K562 (cell line): ENCODE measurements at regions not wholly inside any gene's neighbourhood (a gene's known extent, or its start where the extent isn't known, plus 50 kb on each side); places are given as distances from the start of the nearest gene placed in this dataset.

Experiments
- CBX8 ChIP-seq: fragments of 200-600 bp; sonication (generic); IDR thresholded peaks from 2 replicates; pipeline ENCODE4 v1.6.1; 2012; ENCODE audit warnings: borderline replicate concordance, mixed run types, low read depth, mild to moderate bottlenecking, moderate library complexity, mixed read lengths, low read length, control low read depth, inconsistent platforms; ENCODE audit not compliant: poor library complexity, severe bottlenecking; ENCODE audit errors: extremely low read depth
- DDX20 ChIP-seq: fragments of 450-650 bp; IDR thresholded peaks from 2 replicates; pipeline ENCODE4 v1.6.1; 2016; ENCODE audit warnings: missing genetic modification characterization, low read depth, mild to moderate bottlenecking, missing compliant biosample characterization, moderate library complexity
- E2F3 ChIP-seq: fragments of 250-450 bp; sonication (Bioruptor Pico); IDR thresholded peaks from 2 replicates; pipeline ENCODE4 v1.4.0; 2020; ENCODE audit warnings: mild to moderate bottlenecking
- ETS2 ChIP-seq: IDR thresholded peaks from 2 replicates; pipeline ENCODE4 v1.6.1; 2016; ENCODE audit warnings: borderline replicate concordance, missing genetic modification characterization, mild to moderate bottlenecking, moderate library complexity, missing compliant biosample characterization; ENCODE audit not compliant: poor library complexity, severe bottlenecking
- FUS ChIP-seq: fragments of 200-400 bp; formaldehyde crosslinking; optimal IDR thresholded peaks from 2 replicates; pipeline ENCODE3; 2017; ENCODE audit warnings: low read depth, low read length
- GATAD2B ChIP-seq: fragments of 450-650 bp; IDR thresholded peaks from 2 replicates; pipeline ENCODE4 v1.6.1; 2017; ENCODE audit warnings: mild to moderate bottlenecking, borderline replicate concordance
- KLF6 ChIP-seq: fragments of 250-450 bp; sonication (Bioruptor Pico); IDR thresholded peaks from 2 replicates; pipeline ENCODE4 v1.4.0; 2020; ENCODE audit warnings: mild to moderate bottlenecking, moderate library complexity, borderline replicate concordance
- NRF1 ChIP-seq, 2 experiments: fragments of 450-650 bp; IDR thresholded peaks in 1 of 2; conservative IDR thresholded peaks in 1 of 2; 2 replicates each; pipeline ENCODE4 v1.6.1; 2014; ENCODE audit warnings: mild to moderate bottlenecking in 2 of 2
- SOX6 ChIP-seq: fragments of 450-650 bp; IDR thresholded peaks from 2 replicates; pipeline ENCODE4 v1.6.1; 2014; ENCODE audit warnings: mild to moderate bottlenecking
- STAG1 ChIP-seq: sonication (generic); formaldehyde crosslinking; IDR thresholded peaks from 2 replicates; pipeline ENCODE4 v1.5.0; 2020; ENCODE audit warnings: missing genetic modification reagents, borderline replicate concordance
- TBL1XR1 ChIP-seq, 2 experiments: IDR thresholded peaks; 2 replicates each; pipeline ENCODE4 v1.6.1; 2012; ENCODE audit warnings: improper control_type of control experiment in 2 of 2, low read length in 2 of 2, mild to moderate bottlenecking in 1 of 2
- TBP ChIP-seq: optimal IDR thresholded peaks from 2 replicates; pipeline ENCODE3; 2011; ENCODE audit warnings: low read depth, low read length, improper control_type of control experiment
- TEAD2 ChIP-seq: fragments of 450-650 bp; IDR thresholded peaks from 2 replicates; pipeline ENCODE4 v1.6.1; 2016; ENCODE audit warnings: missing genetic modification characterization, control low read depth, missing compliant biosample characterization
- TFAM ChIP-seq: fragments of 250-450 bp; sonication (Bioruptor Pico); conservative IDR thresholded peaks from 2 replicates; pipeline ENCODE4 v1.5.0; 2021; ENCODE audit warnings: mild to moderate bottlenecking, moderate library complexity
- XRCC4 ChIP-seq: IDR thresholded peaks from one replicate; pipeline ENCODE4 v1.6.1; 2011; ENCODE audit not compliant: insufficient read depth, insufficient read length; ENCODE audit errors: extremely low read depth
- ZBTB1 ChIP-seq: sonication (generic); formaldehyde crosslinking; IDR thresholded peaks from 2 replicates; pipeline ENCODE4 v1.8.1; 2023; ENCODE audit warnings: missing genetic modification reagents, low read depth, mild to moderate bottlenecking, borderline replicate concordance
- ZEB2 ChIP-seq: fragments of 450-650 bp; IDR thresholded peaks from 2 replicates; pipeline ENCODE4 v1.6.1; 2016
- ZNF780A ChIP-seq: fragments of 250-450 bp; sonication (Bioruptor Pico); IDR thresholded peaks from 2 replicates; pipeline ENCODE4 v1.5.0; 2021; ENCODE audit warnings: mild to moderate bottlenecking
- TF ChIP-seq, protein P1 (sequence below), 2 experiments: fragments of 450-650 bp in 1 of 2; sonication (generic) in 1 of 2; formaldehyde crosslinking; conservative IDR thresholded peaks; 2 replicates each; pipeline versions ENCODE4 v1.4.0 to v1.8.1; 2020 to 2022; ENCODE audit warnings: mild to moderate bottlenecking in 1 of 2, missing genetic modification reagents in 1 of 2
- TF ChIP-seq, protein P2 (sequence below): fragments of 450-650 bp; formaldehyde crosslinking; IDR thresholded peaks from 2 replicates; pipeline ENCODE4 v1.4.0; 2020; ENCODE audit warnings: mild to moderate bottlenecking
- TF ChIP-seq, protein P3 (sequence below): fragments of 250-450 bp; sonication (Bioruptor Pico); IDR thresholded peaks from 2 replicates; pipeline ENCODE4 v1.9.0; 2021; ENCODE audit warnings: mild to moderate bottlenecking, inconsistent platforms
- TF ChIP-seq, protein P4 (sequence below): IDR thresholded peaks from 2 replicates; pipeline ENCODE4 v1.6.1; 2016; ENCODE audit warnings: missing genetic modification characterization, missing compliant biosample characterization
- TF ChIP-seq, protein P5 (sequence below): fragments of 250-450 bp; sonication (Bioruptor Pico); IDR thresholded peaks from 2 replicates; pipeline ENCODE4 v1.5.0; 2021

DNA sequence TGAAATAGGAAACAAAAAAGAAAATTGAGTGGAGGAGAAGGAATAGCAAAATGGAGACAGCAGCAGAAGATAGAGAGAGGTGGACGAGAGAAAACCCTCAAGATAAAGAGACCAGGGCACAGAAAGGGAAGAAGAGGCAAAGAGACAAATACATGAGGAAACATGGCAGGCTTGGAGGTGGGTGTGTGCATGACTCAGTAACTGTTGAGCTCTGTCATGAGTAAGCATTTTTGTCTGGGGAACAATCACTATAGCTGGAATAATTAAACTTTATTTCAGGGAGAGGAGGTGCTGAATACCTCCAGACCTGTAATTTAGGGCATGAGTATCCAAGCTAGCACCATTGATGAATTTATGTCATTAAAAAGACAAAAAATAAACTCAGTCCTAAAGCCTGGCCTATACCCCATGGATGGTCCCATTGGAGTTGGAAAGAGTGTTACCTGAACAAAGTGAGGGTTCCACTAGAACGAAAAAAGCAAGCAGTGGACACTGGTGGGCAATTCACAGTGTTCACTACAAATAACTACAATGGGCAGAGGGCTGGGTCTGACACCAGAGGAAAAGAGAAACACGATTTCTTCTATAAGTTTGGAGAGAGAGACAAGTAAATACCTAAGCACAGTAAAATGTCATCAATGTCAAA, 145.5 kb downstream of the ADCYAP1 start (continued):
- TF ChIP-seq, protein P1, sequence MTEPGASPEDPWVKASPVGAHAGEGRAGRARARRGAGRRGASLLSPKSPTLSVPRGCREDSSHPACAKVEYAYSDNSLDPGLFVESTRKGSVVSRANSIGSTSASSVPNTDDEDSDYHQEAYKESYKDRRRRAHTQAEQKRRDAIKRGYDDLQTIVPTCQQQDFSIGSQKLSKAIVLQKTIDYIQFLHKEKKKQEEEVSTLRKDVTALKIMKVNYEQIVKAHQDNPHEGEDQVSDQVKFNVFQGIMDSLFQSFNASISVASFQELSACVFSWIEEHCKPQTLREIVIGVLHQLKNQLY (CRISPR knock-in tag; conservative IDR thresholded peaks at IDR 0.05) = no peak
- TF ChIP-seq KLF6 (CRISPR knock-in tag) (no peak), TBP (no peak), ZEB2 (peak; percentile 61), E2F3 (CRISPR knock-in tag) (no peak), FUS (no peak), SOX6 (peak; percentile 73), STAG1 (CRISPR knock-in tag) (no peak), TFAM (CRISPR knock-in tag) (no peak), CBX8 (no peak), ETS2 (no peak), TEAD2 (tag) (no peak), ZNF780A (CRISPR knock-in tag) (no peak), NRF1 (conservative IDR thresholded peaks at IDR 0.05 in 1 of 2, IDR thresholded peaks at IDR 0.05 in 1 of 2) (no peak), XRCC4 (no peak), DDX20 (tag) (no peak), TBL1XR1 (IDR thresholded peaks at IDR 0.05; ENCODE audit: low read length in 2 of 2) (no peak), GATAD2B (no peak), ZBTB1 (CRISPR knock-in tag) (no peak)
- TF ChIP-seq, protein P2, sequence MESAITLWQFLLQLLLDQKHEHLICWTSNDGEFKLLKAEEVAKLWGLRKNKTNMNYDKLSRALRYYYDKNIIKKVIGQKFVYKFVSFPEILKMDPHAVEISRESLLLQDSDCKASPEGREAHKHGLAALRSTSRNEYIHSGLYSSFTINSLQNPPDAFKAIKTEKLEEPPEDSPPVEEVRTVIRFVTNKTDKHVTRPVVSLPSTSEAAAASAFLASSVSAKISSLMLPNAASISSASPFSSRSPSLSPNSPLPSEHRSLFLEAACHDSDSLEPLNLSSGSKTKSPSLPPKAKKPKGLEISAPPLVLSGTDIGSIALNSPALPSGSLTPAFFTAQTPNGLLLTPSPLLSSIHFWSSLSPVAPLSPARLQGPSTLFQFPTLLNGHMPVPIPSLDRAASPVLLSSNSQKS (CRISPR knock-in tag) = no peak
- TF ChIP-seq, protein P3, sequence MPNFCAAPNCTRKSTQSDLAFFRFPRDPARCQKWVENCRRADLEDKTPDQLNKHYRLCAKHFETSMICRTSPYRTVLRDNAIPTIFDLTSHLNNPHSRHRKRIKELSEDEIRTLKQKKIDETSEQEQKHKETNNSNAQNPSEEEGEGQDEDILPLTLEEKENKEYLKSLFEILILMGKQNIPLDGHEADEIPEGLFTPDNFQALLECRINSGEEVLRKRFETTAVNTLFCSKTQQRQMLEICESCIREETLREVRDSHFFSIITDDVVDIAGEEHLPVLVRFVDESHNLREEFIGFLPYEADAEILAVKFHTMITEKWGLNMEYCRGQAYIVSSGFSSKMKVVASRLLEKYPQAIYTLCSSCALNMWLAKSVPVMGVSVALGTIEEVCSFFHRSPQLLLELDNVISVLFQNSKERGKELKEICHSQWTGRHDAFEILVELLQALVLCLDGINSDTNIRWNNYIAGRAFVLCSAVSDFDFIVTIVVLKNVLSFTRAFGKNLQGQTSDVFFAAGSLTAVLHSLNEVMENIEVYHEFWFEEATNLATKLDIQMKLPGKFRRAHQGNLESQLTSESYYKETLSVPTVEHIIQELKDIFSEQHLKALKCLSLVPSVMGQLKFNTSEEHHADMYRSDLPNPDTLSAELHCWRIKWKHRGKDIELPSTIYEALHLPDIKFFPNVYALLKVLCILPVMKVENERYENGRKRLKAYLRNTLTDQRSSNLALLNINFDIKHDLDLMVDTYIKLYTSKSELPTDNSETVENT = no peak
- TF ChIP-seq, protein P4, sequence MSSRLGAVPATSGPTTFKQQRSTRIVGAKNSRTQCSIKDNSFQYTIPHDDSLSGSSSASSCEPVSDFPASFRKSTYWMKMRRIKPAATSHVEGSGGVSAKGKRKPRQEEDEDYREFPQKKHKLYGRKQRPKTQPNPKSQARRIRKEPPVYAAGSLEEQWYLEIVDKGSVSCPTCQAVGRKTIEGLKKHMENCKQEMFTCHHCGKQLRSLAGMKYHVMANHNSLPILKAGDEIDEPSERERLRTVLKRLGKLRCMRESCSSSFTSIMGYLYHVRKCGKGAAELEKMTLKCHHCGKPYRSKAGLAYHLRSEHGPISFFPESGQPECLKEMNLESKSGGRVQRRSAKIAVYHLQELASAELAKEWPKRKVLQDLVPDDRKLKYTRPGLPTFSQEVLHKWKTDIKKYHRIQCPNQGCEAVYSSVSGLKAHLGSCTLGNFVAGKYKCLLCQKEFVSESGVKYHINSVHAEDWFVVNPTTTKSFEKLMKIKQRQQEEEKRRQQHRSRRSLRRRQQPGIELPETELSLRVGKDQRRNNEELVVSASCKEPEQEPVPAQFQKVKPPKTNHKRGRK (tag) = no peak
- TF ChIP-seq, protein P5, sequence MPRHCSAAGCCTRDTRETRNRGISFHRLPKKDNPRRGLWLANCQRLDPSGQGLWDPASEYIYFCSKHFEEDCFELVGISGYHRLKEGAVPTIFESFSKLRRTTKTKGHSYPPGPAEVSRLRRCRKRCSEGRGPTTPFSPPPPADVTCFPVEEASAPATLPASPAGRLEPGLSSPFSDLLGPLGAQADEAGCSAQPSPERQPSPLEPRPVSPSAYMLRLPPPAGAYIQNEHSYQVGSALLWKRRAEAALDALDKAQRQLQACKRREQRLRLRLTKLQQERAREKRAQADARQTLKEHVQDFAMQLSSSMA (CRISPR knock-in tag) = no peak
